ENCODE measurements at regions not wholly inside any gene's neighbourhood (a gene's known extent, or its start where the extent isn't known, plus 50 kb on each side); places are given as distances from the start of the nearest gene placed in this dataset.

- Mint-ChIP-seq H3K4me3 (ENCODE audit: low read depth) (no peak overlapping the region), H3K9me3 (no peaks in the 10 kb centered on the region), H3K4me1 (ENCODE audit: low read depth) (no peaks in the 10 kb centered on the region), H3K27ac (no peak overlapping the region), H3K27me3 (ENCODE audit: low read depth) (no peaks in the 10 kb centered on the region), H3K36me3 (ENCODE audit: low read depth) (no peaks in the 10 kb centered on the region)
- no peak for DNase-seq (ENCODE audit: low spot score)
- intact Hi-C loops (cut with micrococcal nuclease), result no loop called here
Observed at GRCh38 chr2:59879700-59880131, 673.7 kb downstream of the BCL11A start.

- Mint-ChIP-seq H3K36me3 (ENCODE audit: low read depth) (no peaks in the 10 kb centered on the region), H3K4me1 (ENCODE audit: low read depth) (no peaks in the 10 kb centered on the region), H3K27me3 (ENCODE audit: low read depth) (no peaks in the 10 kb centered on the region), H3K9me3 (no peaks in the 10 kb centered on the region), H3K27ac (no peak overlapping the region), H3K4me3 (ENCODE audit: low read depth) (no peak overlapping the region)
- intact Hi-C loops (cut with micrococcal nuclease), result no loop called here
- no peak for DNase-seq (ENCODE audit: low spot score)
Observed at GRCh38 chr2:59875836-59876235, 677.6 kb downstream of the BCL11A start.

GRCh38 chr2:59874971-59875755 is 678.3 kb downstream of the BCL11A start:
- intact Hi-C loops (cut with micrococcal nuclease), result no loop called here
- H3K36me3 Mint-ChIP-seq (ENCODE audit: low read depth), result no peaks in the 10 kb centered on the region

GRCh38 chr2:59874361-59874760 is 679.1 kb downstream of the BCL11A start:
- Mint-ChIP-seq H3K27ac (no peak overlapping the region), H3K4me3 (ENCODE audit: low read depth) (no peak overlapping the region), H3K36me3 (ENCODE audit: low read depth) (no peaks in the 10 kb centered on the region), H3K4me1 (ENCODE audit: low read depth) (no peaks in the 10 kb centered on the region), H3K27me3 (ENCODE audit: low read depth) (no peaks in the 10 kb centered on the region), H3K9me3 (no peaks in the 10 kb centered on the region)
- no peak for DNase-seq (ENCODE audit: low spot score)
- intact Hi-C loops (cut with micrococcal nuclease), result no loop called here

More at GRCh38 chr2:59874971-59875755, 678.3 kb downstream of the BCL11A start:
- Mint-ChIP-seq H3K9me3 (no peaks in the 10 kb centered on the region), H3K4me1 (ENCODE audit: low read depth) (no peaks in the 10 kb centered on the region), H3K27ac (no peak overlapping the region), H3K27me3 (ENCODE audit: low read depth) (no peaks in the 10 kb centered on the region), H3K4me3 (ENCODE audit: low read depth) (no peak overlapping the region)
- no peak for DNase-seq (ENCODE audit: low spot score)

- H3K4me1 Mint-ChIP-seq (ENCODE audit: low read depth), result no peaks in the 10 kb centered on the region
- H3K36me3 Mint-ChIP-seq (ENCODE audit: low read depth), result no peaks in the 10 kb centered on the region
- H3K27ac Mint-ChIP-seq, result no peak overlapping the region
- no peaks in the 10 kb centered on the region for H3K27me3 Mint-ChIP-seq (ENCODE audit: low read depth)
- no peak overlapping the region for H3K4me3 Mint-ChIP-seq (ENCODE audit: low read depth)
- intact Hi-C loops (cut with micrococcal nuclease), result no loop called here
- no peak for DNase-seq (ENCODE audit: low spot score)
- H3K9me3 Mint-ChIP-seq, result no peaks in the 10 kb centered on the region
Observed at GRCh38 chr2:59871830-59872229, 681.6 kb downstream of the BCL11A start.

GRCh38 chr2:59868981-59869380 is 684.5 kb downstream of the BCL11A start:
- DNase-seq (ENCODE audit: low spot score), result no peak
- Mint-ChIP-seq H3K27me3 (ENCODE audit: low read depth) (no peaks in the 10 kb centered on the region), H3K4me1 (ENCODE audit: low read depth) (no peaks in the 10 kb centered on the region), H3K4me3 (ENCODE audit: low read depth) (no peak overlapping the region), H3K9me3 (no peaks in the 10 kb centered on the region), H3K27ac (no peak overlapping the region), H3K36me3 (ENCODE audit: low read depth) (no peaks in the 10 kb centered on the region)
- intact Hi-C loops (cut with micrococcal nuclease), result no loop called here

GRCh38 chr2:59866436-59866835 is 687.0 kb downstream of the BCL11A start:
- Mint-ChIP-seq H3K9me3 (peaks cover 11% of the 10 kb centered on the region), H3K4me1 (ENCODE audit: low read depth) (no peaks in the 10 kb centered on the region), H3K27ac (no peak overlapping the region), H3K4me3 (ENCODE audit: low read depth) (no peak overlapping the region), H3K36me3 (ENCODE audit: low read depth) (no peaks in the 10 kb centered on the region), H3K27me3 (ENCODE audit: low read depth) (no peaks in the 10 kb centered on the region)
- intact Hi-C loops (cut with micrococcal nuclease), result no loop called here
- no peak for DNase-seq (ENCODE audit: low spot score)

- no peak for DNase-seq (ENCODE audit: low spot score)
- Mint-ChIP-seq H3K4me3 (ENCODE audit: low read depth) (no peak overlapping the region), H3K4me1 (ENCODE audit: low read depth) (no peaks in the 10 kb centered on the region), H3K36me3 (ENCODE audit: low read depth) (no peaks in the 10 kb centered on the region), H3K9me3 (peaks cover 19% of the 10 kb centered on the region), H3K27ac (no peak overlapping the region), H3K27me3 (ENCODE audit: low read depth) (no peaks in the 10 kb centered on the region)
- intact Hi-C loops (cut with micrococcal nuclease), result no loop called here
Observed at GRCh38 chr2:59858540-59858939, 694.9 kb downstream of the BCL11A start.

GRCh38 chr2:59857109-59857508 is 696.3 kb downstream of the BCL11A start:
- no peak for DNase-seq (ENCODE audit: low spot score)
- intact Hi-C loops (cut with micrococcal nuclease), result no loop called here
- Mint-ChIP-seq H3K36me3 (ENCODE audit: low read depth) (no peaks in the 10 kb centered on the region), H3K9me3 (peaks cover 10% of the 10 kb centered on the region), H3K4me3 (ENCODE audit: low read depth) (no peak overlapping the region), H3K27ac (no peak overlapping the region), H3K27me3 (ENCODE audit: low read depth) (no peaks in the 10 kb centered on the region), H3K4me1 (ENCODE audit: low read depth) (no peaks in the 10 kb centered on the region)

GRCh38 chr2:59856391-59856790 is 697.1 kb downstream of the BCL11A start:
- DNase-seq (ENCODE audit: low spot score), result no peak
- H3K27me3 Mint-ChIP-seq (ENCODE audit: low read depth), result no peaks in the 10 kb centered on the region
- H3K4me1 Mint-ChIP-seq (ENCODE audit: low read depth), result no peaks in the 10 kb centered on the region
- H3K36me3 Mint-ChIP-seq (ENCODE audit: low read depth), result no peaks in the 10 kb centered on the region
- H3K27ac Mint-ChIP-seq, result no peak overlapping the region
- peaks cover 8% of the 10 kb centered on the region for H3K9me3 Mint-ChIP-seq
- no peak overlapping the region for H3K4me3 Mint-ChIP-seq (ENCODE audit: low read depth)
- intact Hi-C loops (cut with micrococcal nuclease), result no loop called here

GRCh38 chr2:59853032-59853431 is 700.4 kb downstream of the BCL11A start:
- intact Hi-C loops (cut with micrococcal nuclease), result no loop called here
- Mint-ChIP-seq H3K27ac (no peak overlapping the region), H3K27me3 (ENCODE audit: low read depth) (no peaks in the 10 kb centered on the region), H3K9me3 (no peaks in the 10 kb centered on the region), H3K4me1 (ENCODE audit: low read depth) (no peaks in the 10 kb centered on the region), H3K36me3 (ENCODE audit: low read depth) (no peaks in the 10 kb centered on the region), H3K4me3 (ENCODE audit: low read depth) (no peak overlapping the region)
- DNase-seq (ENCODE audit: low spot score), result no peak

GRCh38 chr2:59851836-59852475 is 701.5 kb downstream of the BCL11A start:
- Mint-ChIP-seq H3K27ac (no peak overlapping the region), H3K27me3 (ENCODE audit: low read depth) (no peaks in the 10 kb centered on the region), H3K36me3 (ENCODE audit: low read depth) (no peaks in the 10 kb centered on the region), H3K4me1 (ENCODE audit: low read depth) (no peaks in the 10 kb centered on the region), H3K4me3 (ENCODE audit: low read depth) (no peak overlapping the region), H3K9me3 (no peaks in the 10 kb centered on the region)
- no peak for DNase-seq (ENCODE audit: low spot score)
- intact Hi-C loops (cut with micrococcal nuclease), result no loop called here

- no peak for DNase-seq (ENCODE audit: low spot score)
- Mint-ChIP-seq H3K9me3 (no peaks in the 10 kb centered on the region), H3K4me1 (ENCODE audit: low read depth) (no peaks in the 10 kb centered on the region), H3K27me3 (ENCODE audit: low read depth) (no peaks in the 10 kb centered on the region), H3K36me3 (ENCODE audit: low read depth) (no peaks in the 10 kb centered on the region), H3K4me3 (ENCODE audit: low read depth) (no peak overlapping the region), H3K27ac (no peak overlapping the region)
- intact Hi-C loops (cut with micrococcal nuclease), result no loop called here
Observed at GRCh38 chr2:59850554-59850953, 702.9 kb downstream of the BCL11A start.
